ENCODE measurements at regions not wholly inside any gene's neighbourhood (a gene's known extent, or its start where the extent isn't known, plus 50 kb on each side); places are given as distances from the start of the nearest gene placed in this dataset.

GRCh38 chr4:22336822-22337221 lies 179.0 kb downstream of the ADGRA3 start:
- Mint-ChIP-seq H3K9me3 (peaks cover 0 to 9% (median 2%) of the 10 kb centered on the region in 5 donors), H3K27me3 (no peaks in the 10 kb centered on the region), H3K36me3 (no peaks in the 10 kb centered on the region), H3K27ac (no peak overlapping the region), H3K4me3 (no peak overlapping the region), H3K4me1 (no peaks in the 10 kb centered on the region)
- ChIA-PET POLR2A (no interaction called here), CTCF (no interaction called here)
- H3K4me1 ChIP-seq (ENCODE audit: insufficient read depth, low read length): no peaks in the 10 kb centered on the region
- no peak for DNase-seq
- no peaks in the 10 kb centered on the region for H3K27me3 ChIP-seq (ENCODE audit: insufficient read depth, low read length, poor library complexity, severe bottlenecking)
- H3K9me3 ChIP-seq (ENCODE audit: low read length): no peaks in the 10 kb centered on the region
- H3K4me3 ChIP-seq (ENCODE audit: low read length): no peak overlapping the region
- H3K27ac ChIP-seq (ENCODE audit: low read depth, low read length): no peak overlapping the region
- no peaks in the 10 kb centered on the region for H3K36me3 ChIP-seq (ENCODE audit: insufficient read depth, low read length)

GRCh38 chr4:22334155-22334554 lies 181.7 kb downstream of the ADGRA3 start:
- H3K27me3 Mint-ChIP-seq: no peaks in the 10 kb centered on the region
- no peaks in the 10 kb centered on the region for H3K36me3 ChIP-seq (ENCODE audit: insufficient read depth, low read length)
- no peak overlapping the region for H3K27ac Mint-ChIP-seq
- ChIA-PET CTCF (no interaction called here), POLR2A (no interaction called here)
- H3K4me3 ChIP-seq (ENCODE audit: low read length): no peak overlapping the region
- H3K4me1 ChIP-seq (ENCODE audit: insufficient read depth, low read length): no peaks in the 10 kb centered on the region
- no peaks in the 10 kb centered on the region for H3K36me3 Mint-ChIP-seq
- peaks cover 2 to 21% (median 3%) of the 10 kb centered on the region in 5 donors for H3K9me3 Mint-ChIP-seq
- H3K27ac ChIP-seq (ENCODE audit: low read depth, low read length): no peak overlapping the region
- DNase-seq: no peak
- no peaks in the 10 kb centered on the region for H3K27me3 ChIP-seq (ENCODE audit: insufficient read depth, low read length, poor library complexity, severe bottlenecking)
- H3K9me3 ChIP-seq (ENCODE audit: low read length): no peaks in the 10 kb centered on the region
- no peaks in the 10 kb centered on the region for H3K4me1 Mint-ChIP-seq
- no peak overlapping the region for H3K4me3 Mint-ChIP-seq

GRCh38 chr4:22324422-22324821 lies 191.4 kb downstream of the ADGRA3 start:
- H3K4me1 Mint-ChIP-seq: no peaks in the 10 kb centered on the region
- peaks cover 0 to 22% (median 5%) of the 10 kb centered on the region in 5 donors for H3K9me3 Mint-ChIP-seq
- no peak for DNase-seq
- Histone ChIP-seq H3K9me3 (ENCODE audit: low read length) (no peaks in the 10 kb centered on the region), H3K27me3 (ENCODE audit: insufficient read depth, low read length, poor library complexity, severe bottlenecking) (no peaks in the 10 kb centered on the region), H3K4me1 (ENCODE audit: insufficient read depth, low read length) (no peaks in the 10 kb centered on the region), H3K27ac (ENCODE audit: low read depth, low read length) (no peak overlapping the region), H3K4me3 (ENCODE audit: low read length) (no peak overlapping the region), H3K36me3 (ENCODE audit: insufficient read depth, low read length) (no peaks in the 10 kb centered on the region)
- no peak overlapping the region for H3K4me3 Mint-ChIP-seq
- POLR2A ChIA-PET: no interaction called here
- CTCF ChIA-PET: no interaction called here
- no peaks in the 10 kb centered on the region for H3K36me3 Mint-ChIP-seq
- H3K27me3 Mint-ChIP-seq: no peaks in the 10 kb centered on the region
- H3K27ac Mint-ChIP-seq: no peak overlapping the region

GRCh38 chr4:22323691-22324090 lies 192.2 kb downstream of the ADGRA3 start:
- Histone ChIP-seq H3K4me3 (ENCODE audit: low read length) (no peak overlapping the region), H3K36me3 (ENCODE audit: insufficient read depth, low read length) (no peaks in the 10 kb centered on the region), H3K27me3 (ENCODE audit: insufficient read depth, low read length, poor library complexity, severe bottlenecking) (no peaks in the 10 kb centered on the region), H3K27ac (ENCODE audit: low read depth, low read length) (no peak overlapping the region), H3K9me3 (ENCODE audit: low read length) (no peaks in the 10 kb centered on the region), H3K4me1 (ENCODE audit: insufficient read depth, low read length) (no peaks in the 10 kb centered on the region)
- DNase-seq: no peak
- no peaks in the 10 kb centered on the region for H3K4me1 Mint-ChIP-seq
- peaks cover 0 to 15% (median 5%) of the 10 kb centered on the region in 5 donors for H3K9me3 Mint-ChIP-seq
- ChIA-PET POLR2A (no interaction called here), CTCF (no interaction called here)
- no peak overlapping the region for H3K27ac Mint-ChIP-seq
- H3K36me3 Mint-ChIP-seq: no peaks in the 10 kb centered on the region
- no peaks in the 10 kb centered on the region for H3K27me3 Mint-ChIP-seq
- no peak overlapping the region for H3K4me3 Mint-ChIP-seq

GRCh38 chr4:22322996-22323395 lies 192.9 kb downstream of the ADGRA3 start:
- POLR2A ChIA-PET: no interaction called here
- Mint-ChIP-seq H3K27ac (no peak overlapping the region), H3K36me3 (no peaks in the 10 kb centered on the region), H3K4me3 (no peak overlapping the region), H3K9me3 (peaks cover under 1 to 12% (median 5%) of the 10 kb centered on the region in 5 donors), H3K27me3 (no peaks in the 10 kb centered on the region), H3K4me1 (no peaks in the 10 kb centered on the region)
- H3K4me1 ChIP-seq (ENCODE audit: insufficient read depth, low read length): no peaks in the 10 kb centered on the region
- no peak for DNase-seq
- CTCF ChIA-PET: no interaction called here
- H3K9me3 ChIP-seq (ENCODE audit: low read length): no peaks in the 10 kb centered on the region
- no peak overlapping the region for H3K27ac ChIP-seq (ENCODE audit: low read depth, low read length)
- no peaks in the 10 kb centered on the region for H3K36me3 ChIP-seq (ENCODE audit: insufficient read depth, low read length)
- H3K4me3 ChIP-seq (ENCODE audit: low read length): no peak overlapping the region
- no peaks in the 10 kb centered on the region for H3K27me3 ChIP-seq (ENCODE audit: insufficient read depth, low read length, poor library complexity, severe bottlenecking)

GRCh38 chr4:22315628-22316027 lies 200.2 kb downstream of the ADGRA3 start:
- H3K36me3 ChIP-seq (ENCODE audit: insufficient read depth, low read length): no peaks in the 10 kb centered on the region
- H3K4me1 ChIP-seq (ENCODE audit: insufficient read depth, low read length): no peaks in the 10 kb centered on the region
- POLR2A ChIA-PET: no interaction called here
- no peaks in the 10 kb centered on the region for H3K27me3 ChIP-seq (ENCODE audit: insufficient read depth, low read length, poor library complexity, severe bottlenecking)
- no peak overlapping the region for H3K4me3 ChIP-seq (ENCODE audit: low read length)
- peaks cover 3 to 8% (median 7%) of the 10 kb centered on the region in 5 donors for H3K9me3 Mint-ChIP-seq
- no peaks in the 10 kb centered on the region for H3K4me1 Mint-ChIP-seq
- H3K27me3 Mint-ChIP-seq: no peaks in the 10 kb centered on the region
- CTCF ChIA-PET: no interaction called here
- H3K9me3 ChIP-seq (ENCODE audit: low read length): no peaks in the 10 kb centered on the region
- H3K4me3 Mint-ChIP-seq: no peak overlapping the region
- DNase-seq: no peak
- H3K27ac Mint-ChIP-seq: no peak overlapping the region
- peaks cover 0 to 1% (median 0%) of the 10 kb centered on the region in 3 donors for H3K36me3 Mint-ChIP-seq
- H3K27ac ChIP-seq (ENCODE audit: low read depth, low read length): no peak overlapping the region

GRCh38 chr4:22313976-22314375 lies 201.9 kb downstream of the ADGRA3 start:
- CTCF ChIA-PET: no interaction called here
- Mint-ChIP-seq H3K9me3 (peaks cover 3 to 8% (median 7%) of the 10 kb centered on the region in 5 donors), H3K4me3 (no peak overlapping the region), H3K4me1 (no peaks in the 10 kb centered on the region), H3K27me3 (no peaks in the 10 kb centered on the region), H3K27ac (no peak overlapping the region), H3K36me3 (peaks cover 0 to 1% (median 0%) of the 10 kb centered on the region in 3 donors)
- H3K27me3 ChIP-seq (ENCODE audit: insufficient read depth, low read length, poor library complexity, severe bottlenecking): no peaks in the 10 kb centered on the region
- H3K4me1 ChIP-seq (ENCODE audit: insufficient read depth, low read length): no peaks in the 10 kb centered on the region
- H3K27ac ChIP-seq (ENCODE audit: low read depth, low read length): no peak overlapping the region
- POLR2A ChIA-PET: no interaction called here
- no peaks in the 10 kb centered on the region for H3K36me3 ChIP-seq (ENCODE audit: insufficient read depth, low read length)
- H3K9me3 ChIP-seq (ENCODE audit: low read length): no peaks in the 10 kb centered on the region
- no peak overlapping the region for H3K4me3 ChIP-seq (ENCODE audit: low read length)
- DNase-seq: no peak

- ChIA-PET CTCF (no interaction called here), POLR2A (no interaction called here)
- Histone ChIP-seq H3K27me3 (ENCODE audit: insufficient read depth, low read length, poor library complexity, severe bottlenecking) (no peaks in the 10 kb centered on the region), H3K36me3 (ENCODE audit: insufficient read depth, low read length) (no peaks in the 10 kb centered on the region), H3K27ac (ENCODE audit: low read depth, low read length) (no peak overlapping the region), H3K4me3 (ENCODE audit: low read length) (no peak overlapping the region), H3K9me3 (ENCODE audit: low read length) (no peaks in the 10 kb centered on the region), H3K4me1 (ENCODE audit: insufficient read depth, low read length) (no peaks in the 10 kb centered on the region)
- Mint-ChIP-seq H3K27ac (no peak overlapping the region), H3K36me3 (peaks cover 0 to 1% (median 0%) of the 10 kb centered on the region in 3 donors), H3K9me3 (peaks cover 2 to 6% (median 3%) of the 10 kb centered on the region in 5 donors), H3K4me1 (no peaks in the 10 kb centered on the region), H3K4me3 (no peak overlapping the region), H3K27me3 (no peaks in the 10 kb centered on the region)
- DNase-seq: no peak
These were observed 203.8 kb downstream of the ADGRA3 start for GRCh38 chr4:22312113-22312512.

GRCh38 chr4:22301253-22301652 lies 214.6 kb downstream of the ADGRA3 start:
- ChIA-PET POLR2A (no interaction called here), CTCF (no interaction called here)
- Histone ChIP-seq H3K4me3 (ENCODE audit: low read length) (no peak overlapping the region), H3K4me1 (ENCODE audit: insufficient read depth, low read length) (no peaks in the 10 kb centered on the region), H3K9me3 (ENCODE audit: low read length) (peaks cover 5% of the 10 kb centered on the region), H3K36me3 (ENCODE audit: insufficient read depth, low read length) (no peaks in the 10 kb centered on the region), H3K27me3 (ENCODE audit: insufficient read depth, low read length, poor library complexity, severe bottlenecking) (no peaks in the 10 kb centered on the region), H3K27ac (ENCODE audit: low read depth, low read length) (no peak overlapping the region)
- H3K9me3 Mint-ChIP-seq: peaks cover 4 to 36% (median 18%) of the 10 kb centered on the region in 5 donors
- H3K27ac Mint-ChIP-seq: no peak overlapping the region
- DNase-seq: no peak
- H3K4me1 Mint-ChIP-seq: no peaks in the 10 kb centered on the region
- H3K4me3 Mint-ChIP-seq: peak overlapping the region in 1 of 7 donors; percentile 40
- H3K36me3 Mint-ChIP-seq: no peaks in the 10 kb centered on the region
- no peaks in the 10 kb centered on the region for H3K27me3 Mint-ChIP-seq
